Endothelial cell of umbilical vein (primary cell): ENCODE measurements at regions not wholly inside any gene's neighbourhood (a gene's known extent, or its start where the extent isn't known, plus 50 kb on each side); places are given as distances from the start of the nearest gene placed in this dataset.

ENCODE experiments used
- BruUV-seq: library from RNA; stranded (reverse); fragments of 400-500 nt; replicated peaks from 2 replicates; lab custom pipeline; 2021; lab: Mats Ljungman, UMichigan
- CTCF ChIA-PET: fragments of 300-600, 350-600 bp; sonication (Branson Sonifier 250); formaldehyde crosslinking; loops from one replicate; lab custom pipeline; 2021; ENCODE audit warnings: antibody characterized with exemption, inconsistent platforms; lab: Charles Lee
- POLR2A ChIA-PET: fragments of 300-600, 350-600 bp; sonication (Branson Sonifier 250); formaldehyde crosslinking; loops from one replicate; lab custom pipeline; 2021; ENCODE audit warnings: antibody characterized with exemption, inconsistent platforms; lab: Charles Lee
- DNase-seq: peaks from one replicate; pipeline ENCODE4 v3.0.0-alpha.2; 2011; ENCODE audit warnings: low read depth, low spot score
- FAIRE-seq: peaks from 2 replicates; lab custom pipeline; 2011; peaks lifted over from hg19 to GRCh38; lab: Jason Lieb, UNC
- H2AFZ ChIP-seq: 2 replicates; pipeline ENCODE4 v1.6.0; 2012; ENCODE audit warnings: low read depth, low read length, control low read depth, inconsistent platforms
- H3K27ac ChIP-seq: 2 replicates; pipeline ENCODE4 v1.5.1; 2011; ENCODE audit warnings: low read depth, mild to moderate bottlenecking, control low read depth, low read length, moderate library complexity; ENCODE audit not compliant: insufficient read depth
- H3K27me3 ChIP-seq, 2 experiments: 2 replicates each; pipeline versions ENCODE4 v1.6.0 to v1.6.1; 2011; ENCODE audit warnings: low read length in 2 of 2, mixed read lengths in 1 of 2; ENCODE audit not compliant: control insufficient read depth in 2 of 2, insufficient read depth in 2 of 2
- H3K36me3 ChIP-seq, 2 experiments: 2 replicates in 1 of 2; 3 replicates in 1 of 2; pipeline ENCODE4 v1.5.1; 2011; ENCODE audit warnings: low read length in 2 of 2, mild to moderate bottlenecking in 1 of 2, moderate library complexity in 1 of 2; ENCODE audit not compliant: control insufficient read depth in 2 of 2, insufficient read depth in 2 of 2; ENCODE audit errors: extremely low read depth in 1 of 2
- H3K4me1 ChIP-seq: 3 replicates; pipeline ENCODE4 v1.5.1; 2011; ENCODE audit warnings: mild to moderate bottlenecking, low read length; ENCODE audit not compliant: control insufficient read depth, insufficient read depth; ENCODE audit errors: extremely low read depth
- H3K4me2 ChIP-seq: 2 replicates; pipeline ENCODE4 v1.6.1; 2011; ENCODE audit warnings: low read length, control low read depth, mixed read lengths; ENCODE audit not compliant: insufficient read depth
- H3K4me3 ChIP-seq, 3 experiments: fragments of 200-600 bp in 1 of 3; sonication (generic), shearing (Covaris generic) in 1 of 3; replicated peaks in 1 of 3; 2 replicates each; pipeline ENCODE4 v1.5.1; 2011 to 2016; ENCODE audit warnings: control low read depth in 3 of 3, low read length in 3 of 3, mild to moderate bottlenecking in 2 of 3, inconsistent platforms in 1 of 3, low read depth in 1 of 3, moderate library complexity in 1 of 3; ENCODE audit not compliant: insufficient read depth in 1 of 3
- H3K79me2 ChIP-seq: 2 replicates; pipeline ENCODE4 v1.6.0; 2012; ENCODE audit warnings: low read length, inconsistent platforms; ENCODE audit not compliant: control insufficient read depth, insufficient read depth
- H3K9ac ChIP-seq: replicated peaks from 2 replicates; pipeline ENCODE3; 2011; ENCODE audit warnings: low read length, control low read depth; ENCODE audit not compliant: insufficient read depth; ENCODE audit errors: extremely low read depth
- H3K9me1 ChIP-seq: replicated peaks from 3 replicates; pipeline ENCODE4 v1.6.0; 2011; ENCODE audit warnings: mild to moderate bottlenecking, low read length; ENCODE audit not compliant: control insufficient read depth, insufficient read depth; ENCODE audit errors: extremely low read depth
- H3K9me3 ChIP-seq: replicated peaks from 2 replicates; pipeline ENCODE4 v1.5.1; 2012; ENCODE audit warnings: low read length, inconsistent platforms; ENCODE audit not compliant: control insufficient read depth, insufficient read depth
- H4K20me1 ChIP-seq: replicated peaks from 2 replicates; pipeline ENCODE3; 2011; ENCODE audit warnings: mild to moderate bottlenecking, low read length; ENCODE audit not compliant: control insufficient read depth, insufficient read depth; ENCODE audit errors: extremely low read depth
- CTCF ChIP-seq, 2 donors: IDR thresholded peaks; 1 replicate in 1 of 2; 2 replicates in 1 of 2; pipeline ENCODE4 v1.5.1; 2011; ENCODE audit warnings: low read length in 2 of 2, mild to moderate bottlenecking in 2 of 2, moderate library complexity in 2 of 2, control low read depth in 1 of 2, inconsistent platforms in 1 of 2, low read depth in 1 of 2; ENCODE audit not compliant: insufficient read depth in 1 of 2; ENCODE audit errors: extremely low read depth in 1 of 2
- EZH2 ChIP-seq: IDR thresholded peaks from 2 replicates; pipeline ENCODE4 v1.6.1; 2012; ENCODE audit warnings: borderline replicate concordance, low read depth, mild to moderate bottlenecking, moderate library complexity, low read length, inconsistent platforms; ENCODE audit not compliant: severe bottlenecking
- JUN ChIP-seq: IDR thresholded peaks from 2 replicates; pipeline ENCODE4 v1.6.1; 2011; ENCODE audit warnings: borderline replicate concordance, low read depth; ENCODE audit not compliant: insufficient read length, insufficient read depth
- MYC ChIP-seq: IDR thresholded peaks from one replicate; pipeline ENCODE4 v1.6.1; 2011; ENCODE audit warnings: mild to moderate bottlenecking, low read depth, low read length
- POLR2AphosphoS5 ChIP-seq: IDR thresholded peaks from 2 replicates; pipeline ENCODE4 v1.6.1; 2012; ENCODE audit warnings: low read depth, mild to moderate bottlenecking, control low read depth, low read length, moderate library complexity; ENCODE audit not compliant: insufficient read depth
- dilution Hi-C: fragments of 300-500 bp; cut with MboI; formaldehyde crosslinking; loops from one replicate; pipeline ENCODE4 v1.15.0; 2019; ENCODE audit warnings: low sequenced_read_pairs; ENCODE audit not compliant: extremely low pct_ligation_motif_present
- intact Hi-C: fragments of 100-400 bp; cut with micrococcal nuclease; formaldehyde crosslinking; loops from one replicate; pipeline ENCODE4 v1.10.0; 2022
- TF ChIP-seq, protein P1 (sequence below): IDR thresholded peaks from 2 replicates; pipeline ENCODE4 v1.6.1; 2011; ENCODE audit not compliant: insufficient read depth, insufficient read length

DNA sequence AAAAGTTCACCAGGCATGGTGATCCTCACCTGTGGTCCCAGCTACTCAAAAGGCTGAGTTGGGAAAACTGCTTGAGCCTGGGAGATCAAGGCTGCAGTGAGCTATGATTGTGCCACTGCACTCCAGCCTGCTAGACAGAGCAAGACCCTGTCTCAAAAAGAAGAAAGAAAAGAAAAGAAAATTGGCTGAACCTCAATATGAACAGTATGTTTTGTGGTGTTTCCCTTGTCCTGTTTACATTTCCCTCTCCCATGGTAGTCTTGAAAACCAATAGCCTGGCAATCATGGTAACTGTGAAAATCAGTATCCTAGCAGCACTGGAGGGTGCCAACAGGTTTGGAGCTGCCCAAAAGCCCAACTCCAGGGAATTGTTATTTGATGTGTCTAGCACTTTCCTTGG, 174.1 kb upstream of the NR4A3 start:
- TF ChIP-seq JUN (no peak), CTCF (IDR thresholded peaks at IDR 0.05; ENCODE audit: extremely low read depth in 1 of 2, insufficient read depth in 1 of 2, low read depth in 1 of 2, low read length in 2 of 2) (no peak), MYC (no peak), POLR2AphosphoS5 (no peak), EZH2 (no peak)
- TF ChIP-seq, protein P1, sequence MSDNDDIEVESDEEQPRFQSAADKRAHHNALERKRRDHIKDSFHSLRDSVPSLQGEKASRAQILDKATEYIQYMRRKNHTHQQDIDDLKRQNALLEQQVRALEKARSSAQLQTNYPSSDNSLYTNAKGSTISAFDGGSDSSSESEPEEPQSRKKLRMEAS = no peak
- intact Hi-C loops (no loop called here), dilution Hi-C loops (no loop called here)
- Histone ChIP-seq H4K20me1 (no peaks in the 10 kb centered on the region), H3K27me3 (no peaks in the 10 kb centered on the region), H3K4me3 (no peak overlapping the region), H3K36me3 (no peaks in the 10 kb centered on the region), H2AFZ (no peak overlapping the region), H3K9ac (no peak overlapping the region), H3K4me1 (no peaks in the 10 kb centered on the region), H3K79me2 (no peaks in the 10 kb centered on the region), H3K9me3 (no peaks in the 10 kb centered on the region), H3K9me1 (no peaks in the 10 kb centered on the region), H3K4me2 (no peak overlapping the region), H3K27ac (no peak overlapping the region)
- DNase-seq (no peak), FAIRE-seq (no peak)
- ChIA-PET POLR2A (no interaction called here), CTCF (interaction anchor here (1.0 kb wide), 1 partner anchor 16 kb away, joined by 3 read pairs; no protein-coding TSS in a partner anchor)
- BruUV-seq = no TSS peak
